Fibroblast of skin of right quadriceps (primary cell): ENCODE measurements at regions not wholly inside any gene's neighbourhood (a gene's known extent, or its start where the extent isn't known, plus 50 kb on each side); places are given as distances from the start of the nearest gene placed in this dataset.
"Not testable (repeated sequence)": the region's sequence is repeated elsewhere in the genome, so short reads cannot be mapped to it uniquely, and the experiment has no call there.

Experiments
- DNase-seq: peaks from one replicate; pipeline ENCODE4 v3.0.0-alpha.2; 2013

- DNase-seq, result not testable (repeated sequence)
These were observed 79.4 kb upstream of the RPS6KA6 start for GRCh38 chrX:84267432-84267831.

- DNase-seq, result no peak
These were observed 71.9 kb upstream of the RPS6KA6 start for GRCh38 chrX:84259868-84260267.

- DNase-seq, result no peak
These were observed 70.7 kb upstream of the RPS6KA6 start for GRCh38 chrX:84258708-84259107.

GRCh38 chrX:84248226-84248625 lies 60.2 kb upstream of the RPS6KA6 start:
- peak; percentile 67 for DNase-seq

GRCh38 chrX:84240848-84241565 lies 53.0 kb upstream of the RPS6KA6 start:
- DNase-seq, result peak; percentile 46
